ENCODE measurements at regions not wholly inside any gene's neighbourhood (a gene's known extent, or its start where the extent isn't known, plus 50 kb on each side); places are given as distances from the start of the nearest gene placed in this dataset.
"Not testable (repeated sequence)": the region's sequence is repeated elsewhere in the genome, so short reads cannot be mapped to it uniquely, and the experiment has no call there.

DNA sequence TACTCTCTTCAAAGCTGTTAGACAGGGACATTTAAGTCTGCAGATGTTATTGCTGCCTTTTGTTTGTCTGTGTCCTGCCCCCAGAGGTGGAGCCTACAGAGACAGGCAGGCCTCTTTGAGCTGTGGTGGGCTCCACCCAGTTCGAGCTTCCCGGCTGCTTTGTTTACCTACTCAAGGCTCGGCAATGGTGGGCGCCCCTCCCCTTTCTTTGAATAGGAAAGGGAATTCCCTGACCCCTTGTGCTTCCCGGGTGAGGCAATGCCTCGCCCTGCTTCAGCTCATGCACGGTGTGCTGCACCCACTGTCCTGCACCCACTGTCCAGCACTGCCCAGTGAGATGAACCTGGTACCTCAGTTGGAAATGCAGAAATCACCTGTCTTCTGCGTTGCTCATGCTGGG is 435.8 kb upstream of the GRIN3A start:
- TF ChIP-seq, protein P1, sequence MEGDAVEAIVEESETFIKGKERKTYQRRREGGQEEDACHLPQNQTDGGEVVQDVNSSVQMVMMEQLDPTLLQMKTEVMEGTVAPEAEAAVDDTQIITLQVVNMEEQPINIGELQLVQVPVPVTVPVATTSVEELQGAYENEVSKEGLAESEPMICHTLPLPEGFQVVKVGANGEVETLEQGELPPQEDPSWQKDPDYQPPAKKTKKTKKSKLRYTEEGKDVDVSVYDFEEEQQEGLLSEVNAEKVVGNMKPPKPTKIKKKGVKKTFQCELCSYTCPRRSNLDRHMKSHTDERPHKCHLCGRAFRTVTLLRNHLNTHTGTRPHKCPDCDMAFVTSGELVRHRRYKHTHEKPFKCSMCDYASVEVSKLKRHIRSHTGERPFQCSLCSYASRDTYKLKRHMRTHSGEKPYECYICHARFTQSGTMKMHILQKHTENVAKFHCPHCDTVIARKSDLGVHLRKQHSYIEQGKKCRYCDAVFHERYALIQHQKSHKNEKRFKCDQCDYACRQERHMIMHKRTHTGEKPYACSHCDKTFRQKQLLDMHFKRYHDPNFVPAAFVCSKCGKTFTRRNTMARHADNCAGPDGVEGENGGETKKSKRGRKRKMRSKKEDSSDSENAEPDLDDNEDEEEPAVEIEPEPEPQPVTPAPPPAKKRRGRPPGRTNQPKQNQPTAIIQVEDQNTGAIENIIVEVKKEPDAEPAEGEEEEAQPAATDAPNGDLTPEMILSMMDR (IDR thresholded peaks at IDR 0.05) = not testable (repeated sequence)
- TF ChIP-seq EZH2, EZH2phosphoT487 (IDR thresholded peaks at IDR 0.05): not testable (repeated sequence)

Measured in neural progenitor cell (in vitro differentiated cells).